Stimulated activated naive B cell treated with anti-CD40 and anti-IgM and Interleukin-4, amounts not matched to agents 10 μg/mL and 1 μg/mL and 100 μg/mL, for 72 hours (primary cell): ENCODE measurements at regions not wholly inside any gene's neighbourhood (a gene's known extent, or its start where the extent isn't known, plus 50 kb on each side); places are given as distances from the start of the nearest gene placed in this dataset.

Source experiments
- ATAC-seq, 2 donors: fragments of 150-1000 bp; cut with Tn5 transposase; replicated peaks; 2 replicates each; pipeline ENCODE4 v1.10.0; 2021; ENCODE audit warnings: moderate library complexity in 1 of 2
- DNase-seq: peaks from one replicate; pipeline ENCODE4 v3.0.0; 2021
- H3K27ac Mint-ChIP-seq: one replicate; pipeline ENCODE4 v1.8.0; 2022; ENCODE audit warnings: mild to moderate bottlenecking, mixed read lengths
- H3K27me3 Mint-ChIP-seq, 2 donors: one replicate each; pipeline ENCODE4 v1.8.0; 2022; ENCODE audit warnings: mixed read lengths in 2 of 2
- H3K36me3 Mint-ChIP-seq, 2 donors: one replicate each; pipeline ENCODE4 v1.8.0; 2022; ENCODE audit warnings: mixed read lengths in 2 of 2, mild to moderate bottlenecking in 1 of 2
- H3K4me1 Mint-ChIP-seq, 2 donors: one replicate each; pipeline ENCODE4 v1.8.0; 2022; ENCODE audit warnings: mixed read lengths in 2 of 2, mild to moderate bottlenecking in 1 of 2
- H3K4me3 Mint-ChIP-seq, 2 donors: one replicate each; pipeline ENCODE4 v1.8.0; 2022; ENCODE audit warnings: mild to moderate bottlenecking in 2 of 2, mixed read lengths in 2 of 2, moderate library complexity in 1 of 2
- H3K9me3 Mint-ChIP-seq, 2 donors: one replicate each; pipeline ENCODE4 v1.8.0; 2022; ENCODE audit warnings: mixed read lengths in 2 of 2, mild to moderate bottlenecking in 1 of 2

GRCh38 chr21:19993268-19993667 is 1004.9 kb upstream of the NCAM2 start:
- Mint-ChIP-seq H3K36me3 (no peaks in the 10 kb centered on the region), H3K9me3 (peaks cover 0 to 6% of the 10 kb centered on the region in 2 donors), H3K4me1 (no peaks in the 10 kb centered on the region), H3K27me3 (no peaks in the 10 kb centered on the region), H3K27ac (no peak overlapping the region), H3K4me3 (no peak overlapping the region)
- DNase-seq (no peak), ATAC-seq (no peak)

- Mint-ChIP-seq H3K27me3 (no peaks in the 10 kb centered on the region), H3K4me1 (peaks cover 0 to 13% of the 10 kb centered on the region in 2 donors), H3K4me3 (no peak overlapping the region), H3K9me3 (peaks cover 8 to 13% of the 10 kb centered on the region in 2 donors), H3K27ac (no peak overlapping the region), H3K36me3 (no peaks in the 10 kb centered on the region)
- ATAC-seq (no peak), DNase-seq (no peak)
Observed at GRCh38 chr21:19995253-19995652, 1003.0 kb upstream of the NCAM2 start.

- Mint-ChIP-seq H3K36me3 (no peaks in the 10 kb centered on the region), H3K27me3 (no peaks in the 10 kb centered on the region), H3K4me3 (no peak overlapping the region), H3K9me3 (peaks cover 8 to 9% of the 10 kb centered on the region in 2 donors), H3K27ac (no peak overlapping the region), H3K4me1 (peaks cover 0 to 13% of the 10 kb centered on the region in 2 donors)
- DNase-seq, result no peak
- ATAC-seq, result no peak
Observed at GRCh38 chr21:19998453-19998852, 999.8 kb upstream of the NCAM2 start.

- H3K27me3 Mint-ChIP-seq, result no peaks in the 10 kb centered on the region
- H3K4me3 Mint-ChIP-seq, result no peak overlapping the region
- H3K27ac Mint-ChIP-seq, result no peak overlapping the region
- peaks cover 8 to 9% of the 10 kb centered on the region in 2 donors for H3K9me3 Mint-ChIP-seq
- ATAC-seq (peak; percentile 69 to 75), DNase-seq (no peak)
- H3K36me3 Mint-ChIP-seq, result no peaks in the 10 kb centered on the region
- peaks cover 0 to 13% of the 10 kb centered on the region in 2 donors for H3K4me1 Mint-ChIP-seq
Observed at GRCh38 chr21:19999369-20000272, 998.6 kb upstream of the NCAM2 start.

GRCh38 chr21:20004367-20004766 is 993.8 kb upstream of the NCAM2 start:
- Mint-ChIP-seq H3K36me3 (no peaks in the 10 kb centered on the region), H3K27me3 (no peaks in the 10 kb centered on the region), H3K27ac (no peak overlapping the region), H3K9me3 (peaks cover 4 to 5% of the 10 kb centered on the region in 2 donors), H3K4me1 (peaks cover 0 to 8% of the 10 kb centered on the region in 2 donors), H3K4me3 (no peak overlapping the region)
- DNase-seq (no peak), ATAC-seq (no peak)

GRCh38 chr21:20010691-20011200 is 987.5 kb upstream of the NCAM2 start:
- H3K9me3 Mint-ChIP-seq, result peaks cover 0 to 3% of the 10 kb centered on the region in 2 donors
- H3K27ac Mint-ChIP-seq, result no peak overlapping the region
- ATAC-seq (no peak), DNase-seq (no peak)
- no peaks in the 10 kb centered on the region for H3K4me1 Mint-ChIP-seq
- H3K36me3 Mint-ChIP-seq, result no peaks in the 10 kb centered on the region
- no peak overlapping the region for H3K4me3 Mint-ChIP-seq
- no peaks in the 10 kb centered on the region for H3K27me3 Mint-ChIP-seq

- Mint-ChIP-seq H3K9me3 (peaks cover 0 to 5% of the 10 kb centered on the region in 2 donors), H3K36me3 (no peaks in the 10 kb centered on the region)
- DNase-seq, result no peak
Observed at GRCh38 chr21:20013851-20014250, 984.4 kb upstream of the NCAM2 start.

GRCh38 chr21:20016435-20017005 is 981.7 kb upstream of the NCAM2 start:
- no peak for ATAC-seq
- Mint-ChIP-seq H3K27ac (no peak overlapping the region), H3K9me3 (peaks cover under 1 to 4% of the 10 kb centered on the region in 2 donors), H3K4me1 (no peaks in the 10 kb centered on the region), H3K27me3 (no peaks in the 10 kb centered on the region), H3K4me3 (no peak overlapping the region), H3K36me3 (no peaks in the 10 kb centered on the region)
- no peak for DNase-seq

More at GRCh38 chr21:20013851-20014250, 984.4 kb upstream of the NCAM2 start:
- ATAC-seq, result no peak
- H3K4me1 Mint-ChIP-seq, result no peaks in the 10 kb centered on the region
- no peak overlapping the region for H3K27ac Mint-ChIP-seq
- no peak overlapping the region for H3K4me3 Mint-ChIP-seq
- H3K27me3 Mint-ChIP-seq, result no peaks in the 10 kb centered on the region

- no peak for DNase-seq
- no peak for ATAC-seq
- H3K4me3 Mint-ChIP-seq, result no peak overlapping the region
- no peaks in the 10 kb centered on the region for H3K4me1 Mint-ChIP-seq
- H3K27ac Mint-ChIP-seq, result no peak overlapping the region
- no peaks in the 10 kb centered on the region for H3K27me3 Mint-ChIP-seq
- peaks cover 1 to 4% of the 10 kb centered on the region in 2 donors for H3K9me3 Mint-ChIP-seq
- no peaks in the 10 kb centered on the region for H3K36me3 Mint-ChIP-seq
Observed at GRCh38 chr21:20020026-20020425, 978.2 kb upstream of the NCAM2 start.

GRCh38 chr21:20023193-20023592 is 975.0 kb upstream of the NCAM2 start:
- no peak for ATAC-seq
- no peak for DNase-seq
- Mint-ChIP-seq H3K4me1 (no peaks in the 10 kb centered on the region), H3K36me3 (no peaks in the 10 kb centered on the region), H3K27me3 (no peaks in the 10 kb centered on the region), H3K27ac (no peak overlapping the region), H3K4me3 (no peak overlapping the region), H3K9me3 (peaks cover 1 to 4% of the 10 kb centered on the region in 2 donors)

- H3K27me3 Mint-ChIP-seq, result no peaks in the 10 kb centered on the region
- H3K4me3 Mint-ChIP-seq, result no peak overlapping the region
- ATAC-seq, result no peak
- peaks cover 0 to 1% of the 10 kb centered on the region in 2 donors for H3K9me3 Mint-ChIP-seq
- H3K36me3 Mint-ChIP-seq, result no peaks in the 10 kb centered on the region
- H3K4me1 Mint-ChIP-seq, result no peaks in the 10 kb centered on the region
- DNase-seq, result no peak
- no peak overlapping the region for H3K27ac Mint-ChIP-seq
Observed at GRCh38 chr21:20024741-20025140, 973.5 kb upstream of the NCAM2 start.

GRCh38 chr21:20026543-20026942 is 971.7 kb upstream of the NCAM2 start:
- no peak for ATAC-seq

GRCh38 chr21:20030390-20030789 is 967.8 kb upstream of the NCAM2 start:
- Mint-ChIP-seq H3K4me1 (no peaks in the 10 kb centered on the region), H3K36me3 (no peaks in the 10 kb centered on the region), H3K4me3 (no peak overlapping the region), H3K27ac (no peak overlapping the region), H3K27me3 (no peaks in the 10 kb centered on the region), H3K9me3 (no peaks in the 10 kb centered on the region)
- DNase-seq, result no peak
- ATAC-seq, result no peak

More at GRCh38 chr21:20026543-20026942, 971.7 kb upstream of the NCAM2 start:
- Mint-ChIP-seq H3K9me3 (peaks cover 0 to under 1% of the 10 kb centered on the region in 2 donors), H3K27ac (no peak overlapping the region), H3K4me1 (no peaks in the 10 kb centered on the region), H3K4me3 (no peak overlapping the region), H3K27me3 (no peaks in the 10 kb centered on the region), H3K36me3 (no peaks in the 10 kb centered on the region)
- DNase-seq, result no peak

GRCh38 chr21:20031807-20032206 is 966.4 kb upstream of the NCAM2 start:
- H3K27me3 Mint-ChIP-seq, result no peaks in the 10 kb centered on the region
- no peak overlapping the region for H3K27ac Mint-ChIP-seq
- peaks cover 3 to 5% of the 10 kb centered on the region in 2 donors for H3K9me3 Mint-ChIP-seq
- no peak overlapping the region for H3K4me3 Mint-ChIP-seq
- no peaks in the 10 kb centered on the region for H3K36me3 Mint-ChIP-seq
- ATAC-seq (peak in 1 of 2 donors; percentile 21), DNase-seq (no peak)
- H3K4me1 Mint-ChIP-seq, result no peaks in the 10 kb centered on the region

- Mint-ChIP-seq H3K9me3 (peaks cover 7 to 10% of the 10 kb centered on the region in 2 donors), H3K4me3 (no peak overlapping the region), H3K27ac (no peak overlapping the region), H3K36me3 (no peaks in the 10 kb centered on the region), H3K4me1 (no peaks in the 10 kb centered on the region), H3K27me3 (no peaks in the 10 kb centered on the region)
- DNase-seq (no peak), ATAC-seq (no peak)
Observed at GRCh38 chr21:20040768-20041167, 957.4 kb upstream of the NCAM2 start.
